ENCODE measurements at regions not wholly inside any gene's neighbourhood (a gene's known extent, or its start where the extent isn't known, plus 50 kb on each side); places are given as distances from the start of the nearest gene placed in this dataset.

- H3K9me3 Mint-ChIP-seq (ENCODE audit: unreplicated experiment): no peaks in the 10 kb centered on the region
- no peak for DNase-seq
- H3K27ac Mint-ChIP-seq (ENCODE audit: unreplicated experiment): no peak overlapping the region
- H3K4me3 Mint-ChIP-seq (ENCODE audit: unreplicated experiment): no peak overlapping the region
- H3K4me1 Mint-ChIP-seq (ENCODE audit: low read depth, unreplicated experiment): peaks cover 9% of the 10 kb centered on the region
- peaks cover 2% of the 10 kb centered on the region for H3K27me3 Mint-ChIP-seq (ENCODE audit: unreplicated experiment)
- no peak for TF ChIP-seq CTCF (IDR thresholded peaks at IDR 0.05; ENCODE audit: partially characterized antibody, unreplicated experiment)
- peaks cover 4% of the 10 kb centered on the region for H3K36me3 Mint-ChIP-seq (ENCODE audit: unreplicated experiment)
These were observed 196.1 kb downstream of the PHETA1 start for GRCh38 chr12:111172786-111173185.

- no peak for DNase-seq
- no peak overlapping the region for H3K27ac Mint-ChIP-seq (ENCODE audit: unreplicated experiment)
- peaks cover 4% of the 10 kb centered on the region for H3K36me3 Mint-ChIP-seq (ENCODE audit: unreplicated experiment)
These were observed 197.1 kb downstream of the PHETA1 start for GRCh38 chr12:111171832-111172231.

GRCh38 chr12:111171345-111171744 lies 197.6 kb downstream of the PHETA1 start:
- no peak for TF ChIP-seq CTCF (IDR thresholded peaks at IDR 0.05; ENCODE audit: partially characterized antibody, unreplicated experiment)
- H3K27me3 Mint-ChIP-seq (ENCODE audit: unreplicated experiment): peaks cover 2% of the 10 kb centered on the region
- no peak overlapping the region for H3K27ac Mint-ChIP-seq (ENCODE audit: unreplicated experiment)
- DNase-seq: no peak
- peaks cover 9% of the 10 kb centered on the region for H3K4me1 Mint-ChIP-seq (ENCODE audit: low read depth, unreplicated experiment)
- peaks cover 4% of the 10 kb centered on the region for H3K36me3 Mint-ChIP-seq (ENCODE audit: unreplicated experiment)
- H3K9me3 Mint-ChIP-seq (ENCODE audit: unreplicated experiment): no peaks in the 10 kb centered on the region
- H3K4me3 Mint-ChIP-seq (ENCODE audit: unreplicated experiment): no peak overlapping the region

More at GRCh38 chr12:111171832-111172231, 197.1 kb downstream of the PHETA1 start:
- no peak for TF ChIP-seq CTCF (IDR thresholded peaks at IDR 0.05; ENCODE audit: partially characterized antibody, unreplicated experiment)
- Mint-ChIP-seq H3K9me3 (ENCODE audit: unreplicated experiment) (no peaks in the 10 kb centered on the region), H3K27me3 (ENCODE audit: unreplicated experiment) (peaks cover 2% of the 10 kb centered on the region), H3K4me3 (ENCODE audit: unreplicated experiment) (no peak overlapping the region), H3K4me1 (ENCODE audit: low read depth, unreplicated experiment) (peaks cover 9% of the 10 kb centered on the region)

- H3K27ac Mint-ChIP-seq (ENCODE audit: unreplicated experiment): no peak overlapping the region
- TF ChIP-seq CTCF (IDR thresholded peaks at IDR 0.05; ENCODE audit: partially characterized antibody, unreplicated experiment): no peak
- H3K9me3 Mint-ChIP-seq (ENCODE audit: unreplicated experiment): no peaks in the 10 kb centered on the region
- H3K4me1 Mint-ChIP-seq (ENCODE audit: low read depth, unreplicated experiment): peaks cover 9% of the 10 kb centered on the region
- H3K36me3 Mint-ChIP-seq (ENCODE audit: unreplicated experiment): peaks cover 4% of the 10 kb centered on the region
- no peak for DNase-seq
- H3K4me3 Mint-ChIP-seq (ENCODE audit: unreplicated experiment): no peak overlapping the region
- peaks cover 2% of the 10 kb centered on the region for H3K27me3 Mint-ChIP-seq (ENCODE audit: unreplicated experiment)
These were observed 198.4 kb downstream of the PHETA1 start for GRCh38 chr12:111170543-111170942.

- Mint-ChIP-seq H3K4me1 (ENCODE audit: low read depth, unreplicated experiment) (peaks cover 9% of the 10 kb centered on the region), H3K27me3 (ENCODE audit: unreplicated experiment) (peaks cover 2% of the 10 kb centered on the region), H3K27ac (ENCODE audit: unreplicated experiment) (no peak overlapping the region), H3K36me3 (ENCODE audit: unreplicated experiment) (peaks cover 4% of the 10 kb centered on the region), H3K9me3 (ENCODE audit: unreplicated experiment) (no peaks in the 10 kb centered on the region), H3K4me3 (ENCODE audit: unreplicated experiment) (no peak overlapping the region)
- TF ChIP-seq CTCF (IDR thresholded peaks at IDR 0.05; ENCODE audit: partially characterized antibody, unreplicated experiment): no peak
- no peak for DNase-seq
These were observed 199.4 kb downstream of the PHETA1 start for GRCh38 chr12:111169456-111169855.

Data from glutamatergic neuron (in vitro differentiated cells).